Activated CD8-positive, alpha-beta memory T cell treated with anti-CD3 and anti-CD28 coated beads, Interleukin-2, amount 50 U/mL, for 1 hour (primary cell): ENCODE measurements at regions not wholly inside any gene's neighbourhood (a gene's known extent, or its start where the extent isn't known, plus 50 kb on each side); places are given as distances from the start of the nearest gene placed in this dataset.
"Not testable (repeated sequence)": the region's sequence is repeated elsewhere in the genome, so short reads cannot be mapped to it uniquely, and the experiment has no call there.

Experiments used
- DNase-seq: peaks from one replicate; pipeline ENCODE4 v3.0.0-alpha.2; 2020; ENCODE audit errors: extremely low read depth

DNA sequence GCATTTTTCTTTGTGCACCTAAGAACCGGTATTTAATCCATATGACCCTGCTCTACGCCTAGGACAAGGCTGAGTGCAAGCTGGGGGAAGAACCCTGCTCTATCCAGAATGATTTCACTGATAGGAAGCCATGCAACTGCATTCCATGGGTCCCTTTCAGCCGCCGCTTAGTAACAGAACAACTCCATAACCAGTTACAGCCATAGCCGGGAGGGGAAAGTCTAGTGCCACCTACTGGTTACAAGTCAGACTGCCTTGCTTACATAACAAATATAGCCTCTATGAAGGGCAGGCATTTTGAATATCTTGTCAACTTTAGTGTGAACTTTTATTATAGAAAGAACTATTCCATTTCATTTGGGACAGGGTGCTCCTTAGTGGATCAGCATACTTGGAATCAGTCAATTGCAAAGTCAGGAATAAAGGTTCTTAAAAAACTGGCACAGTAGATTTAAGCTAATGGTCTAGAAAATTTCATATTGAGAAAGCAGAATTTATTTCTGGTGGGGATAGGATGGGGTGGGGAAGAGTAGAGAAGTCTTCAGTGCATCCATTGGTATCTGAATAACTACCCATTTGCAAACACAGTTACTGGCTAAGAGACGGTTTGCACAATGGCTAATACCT is 521.7 kb downstream of the ADRA2A start:
- DNase-seq: peak; percentile 0

DNA sequence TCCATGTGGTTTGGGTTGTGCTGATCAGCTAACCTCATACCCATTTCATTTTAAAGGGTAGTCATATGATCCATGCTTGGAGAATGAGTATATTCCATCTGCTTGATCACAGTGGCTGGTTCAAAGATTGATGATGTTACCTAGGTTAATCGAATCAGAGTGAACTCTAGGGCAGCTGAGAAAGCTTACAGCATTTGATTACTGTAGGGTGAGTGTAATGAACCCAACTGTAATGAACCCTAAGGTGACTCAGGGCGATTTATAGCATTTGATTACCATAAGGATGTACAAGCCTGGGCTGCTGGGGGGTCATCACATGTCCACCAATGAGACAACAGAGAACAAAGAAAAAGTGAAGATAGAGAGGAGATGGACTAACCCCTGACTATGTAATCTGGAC is 523.1 kb downstream of the ADRA2A start:
- no peak for DNase-seq

- no peak for DNase-seq
Observed at GRCh38 chr10:111600772-111601171, 523.9 kb downstream of the ADRA2A start.

DNA sequence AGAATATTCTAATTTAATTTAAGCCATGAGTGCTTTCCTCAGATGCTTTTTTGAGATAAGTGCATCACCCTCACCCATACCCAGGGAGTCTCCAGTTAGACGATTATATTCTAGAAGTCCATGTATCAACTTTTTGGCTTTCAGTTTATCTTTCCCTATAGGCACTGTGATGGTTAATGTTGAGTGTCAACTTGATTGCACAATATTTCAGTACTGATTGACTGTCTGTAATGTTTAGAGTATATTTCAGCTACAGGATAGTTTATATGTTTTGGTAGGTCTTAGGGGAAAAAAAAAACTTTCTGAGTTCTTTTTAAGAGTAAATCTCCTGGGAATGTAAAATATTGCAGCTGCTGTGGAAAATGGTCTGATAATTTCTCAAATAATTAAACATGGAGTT is 535.4 kb downstream of the ADRA2A start:
- no peak for DNase-seq

- no peak for DNase-seq
Observed at GRCh38 chr10:111634191-111634590, 549.4 kb downstream of the GPAM start.

DNA sequence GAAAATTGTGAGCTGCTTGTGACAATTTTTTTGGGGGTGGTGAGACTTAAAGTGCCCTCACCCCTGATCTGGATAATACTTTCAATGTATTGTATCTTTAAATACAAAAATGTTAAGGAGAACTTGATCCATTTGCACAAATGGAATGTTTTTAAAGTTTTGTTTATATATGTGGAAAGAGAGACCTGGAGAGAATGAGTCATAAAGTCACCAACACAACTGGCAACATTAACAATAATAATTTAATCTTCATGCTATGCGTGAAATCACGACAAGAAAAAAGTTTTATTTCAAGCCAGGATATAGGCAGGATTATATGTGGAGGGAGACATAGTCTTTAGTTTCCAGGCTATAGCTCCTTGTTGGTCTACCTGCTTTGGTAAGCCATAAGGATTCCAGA is 537.5 kb downstream of the GPAM start:
- DNase-seq: no peak

GRCh38 chr10:111648046-111648445 is 535.5 kb downstream of the GPAM start:
- no peak for DNase-seq

DNA sequence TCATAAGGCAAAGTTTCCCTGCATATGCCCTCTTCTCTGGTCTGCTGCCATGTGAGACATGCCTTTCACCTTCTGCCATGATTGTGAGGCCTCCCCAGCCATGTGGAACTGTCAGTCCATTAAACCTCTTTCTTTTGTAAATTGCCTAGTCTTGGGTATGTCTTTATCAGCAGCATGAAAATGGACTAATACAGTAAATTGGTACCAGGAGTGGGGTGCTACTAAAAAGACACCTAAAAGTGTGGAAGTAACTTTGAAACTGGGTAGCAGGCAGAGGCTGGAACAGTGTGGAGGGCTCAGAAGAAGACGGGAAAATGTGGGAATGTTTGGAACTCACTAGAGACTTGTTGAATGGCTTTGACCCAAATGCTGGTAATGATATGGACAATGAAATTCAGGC is 534.5 kb downstream of the GPAM start:
- DNase-seq: not testable (repeated sequence)

DNA sequence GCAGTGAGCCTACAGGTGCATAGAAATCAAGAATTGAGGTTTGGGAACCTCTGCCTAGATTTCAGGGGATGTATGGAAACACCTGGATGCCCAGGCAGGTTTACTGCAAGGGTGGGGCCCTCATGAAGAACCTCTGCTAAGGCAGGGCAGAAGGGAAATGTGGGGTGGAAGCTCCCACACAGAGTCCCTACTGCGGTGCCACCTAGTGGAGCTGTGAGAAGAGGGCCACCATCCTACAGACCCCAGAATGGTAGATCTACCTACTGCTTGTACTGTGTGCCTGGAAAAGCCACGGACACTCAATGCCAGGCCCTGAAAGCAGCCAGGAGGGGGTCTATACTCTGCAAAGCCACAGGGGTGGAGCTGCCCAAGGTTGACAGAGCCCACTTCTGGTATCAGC is 533.5 kb downstream of the GPAM start:
- DNase-seq: no peak

DNA sequence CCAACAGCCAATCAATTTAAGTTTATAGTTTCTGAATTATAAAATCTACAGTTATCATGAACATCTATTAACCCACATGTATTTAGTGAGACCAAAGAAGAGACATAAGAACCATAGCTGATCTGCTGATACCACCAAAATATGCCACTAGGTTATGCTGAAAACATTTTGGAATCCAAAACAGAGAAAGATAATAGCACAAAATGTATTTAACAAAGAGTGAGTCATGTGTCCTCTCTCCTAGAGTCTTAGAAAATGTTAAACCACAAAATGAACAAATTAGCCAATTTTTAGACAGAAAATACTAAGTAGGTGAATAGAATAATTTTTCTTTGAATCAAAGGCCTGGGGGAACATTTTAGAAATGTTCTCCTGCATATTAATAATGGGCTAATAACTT is 527.5 kb downstream of the GPAM start:
- no peak for DNase-seq

- no peak for DNase-seq
Observed at GRCh38 chr10:111677759-111678158, 505.8 kb downstream of the GPAM start.

- no peak for DNase-seq
Observed at GRCh38 chr10:111686796-111687195, 496.8 kb downstream of the GPAM start.

DNA sequence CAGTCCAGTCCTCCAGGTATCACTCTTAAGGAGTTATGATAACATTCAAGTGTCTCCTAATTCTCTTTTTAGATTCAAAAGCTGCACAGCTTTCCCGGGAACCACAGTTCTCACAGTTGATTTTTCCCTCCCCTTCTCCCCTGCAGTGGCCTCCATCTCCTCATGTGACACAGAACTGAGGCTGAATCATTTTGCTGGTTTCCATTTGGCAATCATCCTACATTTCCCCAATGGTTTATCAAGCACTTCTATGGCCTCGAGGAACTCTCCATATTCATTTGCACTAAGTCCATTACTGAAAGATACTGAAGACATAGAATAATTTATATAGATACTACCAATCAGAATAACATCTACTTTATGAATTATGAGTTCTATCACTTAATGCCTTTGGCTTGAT is 484.9 kb downstream of the GPAM start:
- DNase-seq: no peak

DNA sequence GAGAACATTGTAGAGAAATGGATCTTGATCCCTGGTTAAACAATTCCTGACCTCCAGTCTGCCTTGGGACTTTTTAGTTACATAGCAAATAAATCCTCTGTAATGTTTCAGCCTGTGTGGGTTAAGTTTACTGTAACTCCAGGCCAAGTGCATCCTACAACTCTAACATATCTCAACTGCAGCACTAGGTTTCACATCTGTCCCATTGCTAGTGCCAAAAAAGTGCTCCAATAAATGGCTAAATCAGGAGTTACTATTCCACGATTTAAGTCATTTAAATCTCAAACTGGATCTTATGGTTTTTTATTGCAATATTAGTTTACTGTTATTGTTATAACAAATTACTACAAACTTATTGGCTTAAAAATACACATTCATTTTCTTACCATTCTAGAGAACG is 479.6 kb downstream of the GPAM start:
- no peak for DNase-seq

GRCh38 chr10:111705021-111705420 is 478.5 kb downstream of the GPAM start:
- no peak for DNase-seq

DNA sequence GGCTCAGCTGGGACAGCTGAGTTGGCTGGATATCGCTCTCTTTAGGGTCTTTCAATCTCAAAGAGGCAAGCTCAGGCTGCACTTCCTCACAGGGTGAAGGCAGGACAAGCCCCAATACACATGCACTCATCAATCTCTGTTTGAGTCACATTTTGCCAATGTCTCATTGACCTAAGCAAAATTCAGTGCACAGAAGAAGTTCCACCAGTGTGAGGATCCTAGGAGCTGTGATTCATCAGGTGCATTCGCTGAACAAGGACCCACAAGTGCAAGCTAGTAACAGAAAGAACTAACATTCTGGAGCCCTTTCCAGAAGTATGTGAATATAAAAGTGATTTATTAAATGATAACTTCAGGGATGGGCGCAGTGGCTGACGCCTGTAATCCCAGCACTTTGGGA is 477.2 kb downstream of the GPAM start:
- no peak for DNase-seq

GRCh38 chr10:111707076-111707475 is 476.5 kb downstream of the GPAM start:
- no peak for DNase-seq

DNA sequence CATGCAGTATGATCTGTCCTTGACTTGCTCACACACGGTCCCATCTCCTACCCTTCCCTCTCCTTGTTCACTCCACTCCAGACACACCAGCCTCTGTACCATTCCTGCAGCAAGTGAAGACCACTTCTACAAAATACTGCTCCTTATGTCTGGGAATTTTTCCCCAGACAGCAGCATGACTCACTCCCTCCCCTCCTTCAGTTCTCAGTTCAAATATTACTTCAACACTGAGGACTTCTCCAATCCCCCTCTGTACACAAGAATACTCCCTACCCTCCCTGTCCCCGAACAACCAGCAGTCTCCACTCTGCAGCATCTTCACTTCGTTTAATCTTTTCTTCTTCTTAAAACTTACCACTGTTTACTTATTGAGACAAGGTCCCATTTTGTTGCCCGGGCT is 474.0 kb downstream of the GPAM start:
- no peak for DNase-seq

DNA sequence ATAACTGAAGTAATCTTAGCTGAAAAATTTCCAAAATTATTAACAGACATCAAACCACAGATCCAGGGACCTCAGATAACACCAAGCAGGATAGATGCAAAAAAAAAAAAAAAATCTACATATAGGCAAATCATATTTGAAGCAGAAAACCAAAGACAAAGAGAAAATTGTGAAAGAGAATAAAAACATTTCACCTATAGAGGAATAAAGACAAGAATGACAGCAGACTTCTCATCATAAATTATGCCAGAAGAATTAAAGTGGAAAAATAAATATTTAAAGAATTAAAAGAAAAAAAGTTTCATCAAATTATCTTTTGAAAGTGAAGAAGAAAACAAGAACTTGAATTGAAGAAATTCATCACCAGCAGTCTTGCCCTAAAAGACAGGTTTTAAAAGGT is 467.5 kb downstream of the GPAM start:
- no peak for DNase-seq

DNA sequence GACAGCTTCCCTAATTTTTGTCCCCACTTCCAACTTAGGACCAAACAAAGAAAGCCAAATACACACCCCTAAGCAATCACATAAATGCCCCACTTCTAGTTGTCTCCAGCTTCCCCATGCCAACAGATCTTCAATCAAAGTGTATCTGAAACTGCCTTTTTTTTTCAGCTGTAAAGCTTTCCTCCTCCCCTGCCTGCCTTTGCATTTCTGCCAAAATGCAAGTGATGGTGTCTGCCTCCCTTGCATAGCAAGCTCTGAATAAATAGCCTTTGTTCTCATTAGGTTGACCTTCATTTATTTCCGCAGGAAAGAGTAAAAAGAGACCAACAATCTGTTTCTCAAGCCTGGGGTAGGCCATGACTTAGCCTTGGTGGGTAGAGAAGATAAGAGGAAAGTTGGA is 459.4 kb downstream of the GPAM start:
- no peak for DNase-seq

DNA sequence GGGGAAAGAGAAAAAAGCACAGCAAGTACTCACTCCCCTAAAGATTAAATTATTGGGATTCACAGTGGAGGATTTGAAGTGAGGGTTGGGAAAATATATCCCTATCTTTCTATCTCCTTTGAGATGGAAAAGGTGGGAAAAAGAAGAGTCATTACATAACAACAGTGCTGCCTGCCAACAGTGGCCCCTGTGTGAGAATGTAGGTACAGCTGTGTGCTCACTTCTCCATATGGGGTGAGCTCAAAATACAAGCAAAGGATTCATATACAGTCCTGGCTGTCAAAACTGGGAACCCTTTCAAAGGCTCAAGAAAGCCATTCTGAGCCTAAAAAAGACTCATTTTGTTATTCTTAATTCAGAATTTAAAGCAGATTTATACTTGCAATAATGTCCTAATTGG is 458.5 kb downstream of the GPAM start:
- DNase-seq: no peak

GRCh38 chr10:111732166-111732785 is 451.3 kb downstream of the GPAM start:
- no peak for DNase-seq

- no peak for DNase-seq
Observed at GRCh38 chr10:111739125-111739873, 444.3 kb downstream of the GPAM start.

DNA sequence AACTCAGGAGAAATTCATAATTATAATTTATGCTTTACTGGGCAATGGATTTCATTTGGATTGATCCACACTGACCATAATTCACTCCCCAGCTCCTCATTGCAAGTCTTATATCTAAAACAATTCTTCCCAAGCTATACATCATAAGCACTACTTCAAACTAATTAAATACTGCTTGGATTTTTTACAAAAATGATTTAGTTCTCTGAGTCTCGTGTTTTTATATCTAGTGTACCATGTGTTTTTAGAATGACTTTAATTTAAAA is 443.8 kb downstream of the GPAM start:
- DNase-seq: no peak
